ENCODE measurements at regions not wholly inside any gene's neighbourhood (a gene's known extent, or its start where the extent isn't known, plus 50 kb on each side); places are given as distances from the start of the nearest gene placed in this dataset.

DNA sequence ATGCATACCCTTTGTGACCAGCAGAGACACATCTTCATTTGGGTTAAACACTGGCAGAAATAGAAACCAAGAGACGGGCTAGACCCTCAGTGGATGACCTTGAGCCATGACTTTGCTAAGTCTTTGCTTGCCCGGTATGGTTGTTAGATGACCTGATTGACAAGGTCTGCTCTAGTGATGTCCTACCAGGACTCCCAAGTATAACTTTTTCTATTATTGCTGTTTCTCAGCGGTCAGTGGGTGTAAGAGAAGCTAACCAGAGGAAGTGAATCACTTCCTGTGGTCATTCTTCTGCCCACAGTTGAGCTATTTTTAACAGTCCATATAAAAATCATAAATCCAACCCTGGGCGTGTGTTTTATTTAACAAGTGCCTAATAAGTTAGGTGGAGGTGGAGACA is 126.2 kb upstream of the ETS2 start:
- Histone ChIP-seq H3K27ac (ENCODE audit: low read depth in 1 of 2, low read length in 2 of 2) (no peak overlapping the region), H3K36me3 (ENCODE audit: control insufficient read depth in 4 of 4, insufficient read depth in 3 of 4, low read depth in 1 of 4, low read length in 3 of 4) (no peaks in the 10 kb centered on the region), H3K9me3 (ENCODE audit: control insufficient read depth in 4 of 4, low read length in 3 of 4) (no peaks in the 10 kb centered on the region), H3K9ac (ENCODE audit: low read depth in 1 of 2, low read length in 2 of 2) (no peak overlapping the region), H3K4me1 (ENCODE audit: control insufficient read depth in 4 of 4, insufficient read depth in 4 of 4, low read length in 3 of 4) (no peaks in the 10 kb centered on the region), H3K27me3 (ENCODE audit: control insufficient read depth in 4 of 4, insufficient read depth in 4 of 4, low read length in 3 of 4) (peaks cover 0 to 8% (median 4%) of the 10 kb centered on the region in 4 donors), H3K4me3 (ENCODE audit: low read depth in 1 of 3, low read length in 3 of 3) (no peak overlapping the region)
- TF ChIP-seq HNF4G (IDR thresholded peaks at IDR 0.05) (no peak), TAF1 (conservative IDR thresholded peaks at IDR 0.05) (no peak), EGR1 (IDR thresholded peaks at IDR 0.05; ENCODE audit: low read depth in 2 of 2) (no peak), JUND (IDR thresholded peaks at IDR 0.05) (no peak), YY1 (IDR thresholded peaks at IDR 0.05) (no peak)
- TF ChIP-seq, protein P1, sequence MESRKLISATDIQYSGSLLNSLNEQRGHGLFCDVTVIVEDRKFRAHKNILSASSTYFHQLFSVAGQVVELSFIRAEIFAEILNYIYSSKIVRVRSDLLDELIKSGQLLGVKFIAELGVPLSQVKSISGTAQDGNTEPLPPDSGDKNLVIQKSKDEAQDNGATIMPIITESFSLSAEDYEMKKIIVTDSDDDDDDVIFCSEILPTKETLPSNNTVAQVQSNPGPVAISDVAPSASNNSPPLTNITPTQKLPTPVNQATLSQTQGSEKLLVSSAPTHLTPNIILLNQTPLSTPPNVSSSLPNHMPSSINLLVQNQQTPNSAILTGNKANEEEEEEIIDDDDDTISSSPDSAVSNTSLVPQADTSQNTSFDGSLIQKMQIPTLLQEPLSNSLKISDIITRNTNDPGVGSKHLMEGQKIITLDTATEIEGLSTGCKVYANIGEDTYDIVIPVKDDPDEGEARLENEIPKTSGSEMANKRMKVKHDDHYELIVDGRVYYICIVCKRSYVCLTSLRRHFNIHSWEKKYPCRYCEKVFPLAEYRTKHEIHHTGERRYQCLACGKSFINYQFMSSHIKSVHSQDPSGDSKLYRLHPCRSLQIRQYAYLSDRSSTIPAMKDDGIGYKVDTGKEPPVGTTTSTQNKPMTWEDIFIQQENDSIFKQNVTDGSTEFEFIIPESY (IDR thresholded peaks at IDR 0.05) = no peak
- no peak for DNase-seq (ENCODE audit: low spot score)
- WGBS = 58% methylated on average over 4 of the region's 4 CpGs

DNA sequence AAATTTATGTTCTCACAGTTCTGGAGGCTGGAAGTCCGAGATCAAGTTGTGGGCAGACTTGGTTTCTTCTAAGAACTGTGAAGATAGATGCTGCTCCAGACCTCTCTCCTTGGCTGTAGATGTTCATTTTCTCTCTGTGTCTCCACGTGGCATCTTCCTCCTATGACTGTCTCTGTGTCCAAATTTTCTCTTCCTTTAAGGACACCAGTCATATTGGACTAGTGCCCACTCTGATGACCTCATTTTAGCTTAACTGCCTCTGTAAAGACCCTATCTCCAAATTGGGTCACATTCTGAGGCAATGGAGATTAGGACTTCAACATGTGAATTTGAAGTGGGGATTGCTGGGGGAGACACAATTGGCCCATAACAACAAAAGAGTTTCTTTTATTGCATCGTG is 125.3 kb upstream of the ETS2 start:
- no peak for DNase-seq (ENCODE audit: low spot score)
- no peaks in the 10 kb centered on the region for H3K9me3 ChIP-seq (ENCODE audit: control insufficient read depth in 4 of 4, low read length in 3 of 4)
- H3K4me3 ChIP-seq (ENCODE audit: low read depth in 1 of 3, low read length in 3 of 3) = no peak overlapping the region
- TF ChIP-seq HNF4A (conservative IDR thresholded peaks at IDR 0.05) (no peak), RXRA (IDR thresholded peaks at IDR 0.05) (no peak), RAD21 (IDR thresholded peaks at IDR 0.05) (no peak), HNF4G (IDR thresholded peaks at IDR 0.05) (no peak), FOXA1 (IDR thresholded peaks at IDR 0.05) (no peak)
- H3K9ac ChIP-seq (ENCODE audit: low read depth in 1 of 2, low read length in 2 of 2) = no peak overlapping the region
- H3K36me3 ChIP-seq (ENCODE audit: control insufficient read depth in 4 of 4, insufficient read depth in 3 of 4, low read depth in 1 of 4, low read length in 3 of 4) = no peaks in the 10 kb centered on the region
- H3K4me1 ChIP-seq (ENCODE audit: control insufficient read depth in 4 of 4, insufficient read depth in 4 of 4, low read length in 3 of 4) = no peaks in the 10 kb centered on the region
- WGBS = 68% methylated on average over 3 of the region's 3 CpGs
- peaks cover 0 to 8% (median 4%) of the 10 kb centered on the region in 4 donors for H3K27me3 ChIP-seq (ENCODE audit: control insufficient read depth in 4 of 4, insufficient read depth in 4 of 4, low read length in 3 of 4)
- no peak overlapping the region for H3K27ac ChIP-seq (ENCODE audit: low read depth in 1 of 2, low read length in 2 of 2)

DNA sequence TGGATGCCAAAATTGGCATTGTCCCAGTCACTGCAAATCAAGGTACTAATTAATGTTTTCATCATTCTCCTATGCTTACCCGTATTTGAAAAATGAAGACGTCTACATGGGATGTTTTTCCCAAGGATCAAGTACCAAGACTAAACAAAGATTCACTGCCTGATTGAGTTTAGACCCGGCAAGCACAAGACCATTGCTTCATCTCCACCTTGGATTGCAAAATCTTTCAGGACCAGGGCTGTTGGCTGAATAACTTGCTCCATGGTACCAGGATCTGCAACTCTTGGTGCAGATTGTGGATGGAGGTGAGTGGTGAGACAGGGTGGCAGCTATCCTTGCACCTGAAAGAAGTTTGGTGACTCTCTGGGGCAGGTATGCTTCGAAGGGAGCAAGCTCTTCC is 122.5 kb upstream of the ETS2 start:
- no peak for TF ChIP-seq HNF4G (IDR thresholded peaks at IDR 0.05)
- no peak for TF ChIP-seq SP1 (IDR thresholded peaks at IDR 0.05)
- no peak for TF ChIP-seq RAD21 (IDR thresholded peaks at IDR 0.05)
- TF ChIP-seq, protein P2, sequence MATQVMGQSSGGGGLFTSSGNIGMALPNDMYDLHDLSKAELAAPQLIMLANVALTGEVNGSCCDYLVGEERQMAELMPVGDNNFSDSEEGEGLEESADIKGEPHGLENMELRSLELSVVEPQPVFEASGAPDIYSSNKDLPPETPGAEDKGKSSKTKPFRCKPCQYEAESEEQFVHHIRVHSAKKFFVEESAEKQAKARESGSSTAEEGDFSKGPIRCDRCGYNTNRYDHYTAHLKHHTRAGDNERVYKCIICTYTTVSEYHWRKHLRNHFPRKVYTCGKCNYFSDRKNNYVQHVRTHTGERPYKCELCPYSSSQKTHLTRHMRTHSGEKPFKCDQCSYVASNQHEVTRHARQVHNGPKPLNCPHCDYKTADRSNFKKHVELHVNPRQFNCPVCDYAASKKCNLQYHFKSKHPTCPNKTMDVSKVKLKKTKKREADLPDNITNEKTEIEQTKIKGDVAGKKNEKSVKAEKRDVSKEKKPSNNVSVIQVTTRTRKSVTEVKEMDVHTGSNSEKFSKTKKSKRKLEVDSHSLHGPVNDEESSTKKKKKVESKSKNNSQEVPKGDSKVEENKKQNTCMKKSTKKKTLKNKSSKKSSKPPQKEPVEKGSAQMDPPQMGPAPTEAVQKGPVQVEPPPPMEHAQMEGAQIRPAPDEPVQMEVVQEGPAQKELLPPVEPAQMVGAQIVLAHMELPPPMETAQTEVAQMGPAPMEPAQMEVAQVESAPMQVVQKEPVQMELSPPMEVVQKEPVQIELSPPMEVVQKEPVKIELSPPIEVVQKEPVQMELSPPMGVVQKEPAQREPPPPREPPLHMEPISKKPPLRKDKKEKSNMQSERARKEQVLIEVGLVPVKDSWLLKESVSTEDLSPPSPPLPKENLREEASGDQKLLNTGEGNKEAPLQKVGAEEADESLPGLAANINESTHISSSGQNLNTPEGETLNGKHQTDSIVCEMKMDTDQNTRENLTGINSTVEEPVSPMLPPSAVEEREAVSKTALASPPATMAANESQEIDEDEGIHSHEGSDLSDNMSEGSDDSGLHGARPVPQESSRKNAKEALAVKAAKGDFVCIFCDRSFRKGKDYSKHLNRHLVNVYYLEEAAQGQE (IDR thresholded peaks at IDR 0.05) = no peak
- TF ChIP-seq YY1 (IDR thresholded peaks at IDR 0.05) = no peak
- no peak for TF ChIP-seq JUND (IDR thresholded peaks at IDR 0.05)
- no peak for TF ChIP-seq EGR1 (IDR thresholded peaks at IDR 0.05; ENCODE audit: low read depth in 2 of 2)
- TF ChIP-seq FOXA2 (IDR thresholded peaks at IDR 0.05) = no peak
- TF ChIP-seq RXRA (IDR thresholded peaks at IDR 0.05) = no peak
- TF ChIP-seq, protein P3, sequence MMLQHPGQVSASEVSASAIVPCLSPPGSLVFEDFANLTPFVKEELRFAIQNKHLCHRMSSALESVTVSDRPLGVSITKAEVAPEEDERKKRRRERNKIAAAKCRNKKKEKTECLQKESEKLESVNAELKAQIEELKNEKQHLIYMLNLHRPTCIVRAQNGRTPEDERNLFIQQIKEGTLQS (IDR thresholded peaks at IDR 0.05) = no peak
- no peak for TF ChIP-seq FOXA1 (IDR thresholded peaks at IDR 0.05)
- TF ChIP-seq NR2F2 (IDR thresholded peaks at IDR 0.05) = no peak
- TF ChIP-seq HNF4A (conservative IDR thresholded peaks at IDR 0.05) = no peak
- no peak for TF ChIP-seq TAF1 (conservative IDR thresholded peaks at IDR 0.05)
- TF ChIP-seq, protein P4, sequence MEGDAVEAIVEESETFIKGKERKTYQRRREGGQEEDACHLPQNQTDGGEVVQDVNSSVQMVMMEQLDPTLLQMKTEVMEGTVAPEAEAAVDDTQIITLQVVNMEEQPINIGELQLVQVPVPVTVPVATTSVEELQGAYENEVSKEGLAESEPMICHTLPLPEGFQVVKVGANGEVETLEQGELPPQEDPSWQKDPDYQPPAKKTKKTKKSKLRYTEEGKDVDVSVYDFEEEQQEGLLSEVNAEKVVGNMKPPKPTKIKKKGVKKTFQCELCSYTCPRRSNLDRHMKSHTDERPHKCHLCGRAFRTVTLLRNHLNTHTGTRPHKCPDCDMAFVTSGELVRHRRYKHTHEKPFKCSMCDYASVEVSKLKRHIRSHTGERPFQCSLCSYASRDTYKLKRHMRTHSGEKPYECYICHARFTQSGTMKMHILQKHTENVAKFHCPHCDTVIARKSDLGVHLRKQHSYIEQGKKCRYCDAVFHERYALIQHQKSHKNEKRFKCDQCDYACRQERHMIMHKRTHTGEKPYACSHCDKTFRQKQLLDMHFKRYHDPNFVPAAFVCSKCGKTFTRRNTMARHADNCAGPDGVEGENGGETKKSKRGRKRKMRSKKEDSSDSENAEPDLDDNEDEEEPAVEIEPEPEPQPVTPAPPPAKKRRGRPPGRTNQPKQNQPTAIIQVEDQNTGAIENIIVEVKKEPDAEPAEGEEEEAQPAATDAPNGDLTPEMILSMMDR (IDR thresholded peaks at IDR 0.05; ENCODE audit: low read depth, low read length, missing input control) = no peak
- Histone ChIP-seq H3K4me1 (ENCODE audit: control insufficient read depth in 4 of 4, insufficient read depth in 4 of 4, low read length in 3 of 4) (no peaks in the 10 kb centered on the region), H3K36me3 (ENCODE audit: control insufficient read depth in 4 of 4, insufficient read depth in 3 of 4, low read depth in 1 of 4, low read length in 3 of 4) (no peaks in the 10 kb centered on the region), H3K9me3 (ENCODE audit: control insufficient read depth in 4 of 4, low read length in 3 of 4) (no peaks in the 10 kb centered on the region), H3K9ac (ENCODE audit: low read depth in 1 of 2, low read length in 2 of 2) (no peak overlapping the region), H3K27ac (ENCODE audit: low read depth in 1 of 2, low read length in 2 of 2) (no peak overlapping the region), H3K27me3 (ENCODE audit: control insufficient read depth in 4 of 4, insufficient read depth in 4 of 4, low read length in 3 of 4) (peaks cover 0 to 2% (median 0%) of the 10 kb centered on the region in 4 donors), H3K4me3 (ENCODE audit: low read depth in 1 of 3, low read length in 3 of 3) (no peak overlapping the region)
- 67% methylated on average over 4 of the region's 4 CpGs for WGBS
- DNase-seq (ENCODE audit: low spot score) = no peak

Measured in liver (tissue), 8 donors.